ENCODE measurements at regions not wholly inside any gene's neighbourhood (a gene's known extent, or its start where the extent isn't known, plus 50 kb on each side); places are given as distances from the start of the nearest gene placed in this dataset.

DNA sequence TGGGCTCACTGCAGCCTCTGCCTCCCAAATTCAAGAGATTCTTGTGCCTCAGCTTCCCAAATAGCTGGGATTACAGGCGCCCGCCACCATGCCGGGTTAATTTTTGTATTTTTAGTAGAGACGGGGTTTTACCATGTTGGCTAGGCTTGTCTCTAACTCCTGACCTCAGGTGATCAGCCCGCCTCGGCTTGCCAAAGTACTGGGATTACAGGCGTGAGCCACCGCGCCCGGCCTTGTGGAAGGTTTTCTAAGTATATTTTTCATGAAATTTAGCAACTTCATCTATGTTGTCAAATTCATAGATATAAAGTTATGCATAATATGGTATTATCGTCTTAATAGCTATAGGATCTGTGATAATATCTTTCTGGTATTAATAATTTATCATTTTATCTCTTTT lies 275.6 kb upstream of the GRM7 start:
- TF ChIP-seq, protein P1, sequence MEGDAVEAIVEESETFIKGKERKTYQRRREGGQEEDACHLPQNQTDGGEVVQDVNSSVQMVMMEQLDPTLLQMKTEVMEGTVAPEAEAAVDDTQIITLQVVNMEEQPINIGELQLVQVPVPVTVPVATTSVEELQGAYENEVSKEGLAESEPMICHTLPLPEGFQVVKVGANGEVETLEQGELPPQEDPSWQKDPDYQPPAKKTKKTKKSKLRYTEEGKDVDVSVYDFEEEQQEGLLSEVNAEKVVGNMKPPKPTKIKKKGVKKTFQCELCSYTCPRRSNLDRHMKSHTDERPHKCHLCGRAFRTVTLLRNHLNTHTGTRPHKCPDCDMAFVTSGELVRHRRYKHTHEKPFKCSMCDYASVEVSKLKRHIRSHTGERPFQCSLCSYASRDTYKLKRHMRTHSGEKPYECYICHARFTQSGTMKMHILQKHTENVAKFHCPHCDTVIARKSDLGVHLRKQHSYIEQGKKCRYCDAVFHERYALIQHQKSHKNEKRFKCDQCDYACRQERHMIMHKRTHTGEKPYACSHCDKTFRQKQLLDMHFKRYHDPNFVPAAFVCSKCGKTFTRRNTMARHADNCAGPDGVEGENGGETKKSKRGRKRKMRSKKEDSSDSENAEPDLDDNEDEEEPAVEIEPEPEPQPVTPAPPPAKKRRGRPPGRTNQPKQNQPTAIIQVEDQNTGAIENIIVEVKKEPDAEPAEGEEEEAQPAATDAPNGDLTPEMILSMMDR (IDR thresholded peaks at IDR 0.05), result no peak
- no peak for TF ChIP-seq POLR2A (IDR thresholded peaks at IDR 0.05)
